ENCODE measurements at regions not wholly inside any gene's neighbourhood (a gene's known extent, or its start where the extent isn't known, plus 50 kb on each side); places are given as distances from the start of the nearest gene placed in this dataset.

- no peak for TF ChIP-seq ZFP36 (IDR thresholded peaks at IDR 0.05; ENCODE audit: borderline replicate concordance, partially characterized antibody)
- no peak for TF ChIP-seq ATOH8 (CRISPR knock-in tag; IDR thresholded peaks at IDR 0.05; ENCODE audit: low read depth)
- no peak for TF ChIP-seq HOXA7 (CRISPR knock-in tag; IDR thresholded peaks at IDR 0.05)
- TF ChIP-seq ZSCAN20 (CRISPR knock-in tag; IDR thresholded peaks at IDR 0.05), result no peak
- no peak for TF ChIP-seq NR3C1 (IDR thresholded peaks at IDR 0.05)
- no peak for TF ChIP-seq USF2 (IDR thresholded peaks at IDR 0.05)
- H3K9me3 ChIP-seq, result no peaks in the 10 kb centered on the region
- no peak overlapping the region for H3K4me2 ChIP-seq
- 84% methylated on average over 2 of the region's 2 CpGs for WGBS (ENCODE audit: missing lambda C conversion rate)
- no peak for FAIRE-seq
- POLR2A ChIA-PET, result no interaction called here
- no peak for DNase-seq (ENCODE audit: low read depth in 1 of 2, low spot score in 1 of 2)
- H3K27ac ChIP-seq, result no peak overlapping the region
- H3K4me3 ChIP-seq, result no peak overlapping the region
- ATAC-seq, result no peak
- H3K4me1 ChIP-seq, result no peaks in the 10 kb centered on the region
- CTCF ChIA-PET, result no interaction called here
Measured at GRCh38 chrX:45428831-45429230, 228.2 kb upstream of the DIPK2B start.

- no peaks in the 10 kb centered on the region for H3K4me1 ChIP-seq
- no peak for TF ChIP-seq HMGXB4 (CRISPR knock-in tag; IDR thresholded peaks at IDR 0.05; ENCODE audit: borderline replicate concordance)
- no peak for TF ChIP-seq FOSL2 (IDR thresholded peaks at IDR 0.05)
- no peak for TF ChIP-seq FOSL2 (CRISPR knock-in tag; IDR thresholded peaks at IDR 0.05)
- TF ChIP-seq ZFP36 (IDR thresholded peaks at IDR 0.05; ENCODE audit: borderline replicate concordance, partially characterized antibody), result no peak
- no peak for TF ChIP-seq NR3C1 (IDR thresholded peaks at IDR 0.05)
- no peak for TF ChIP-seq ZNF302 (CRISPR knock-in tag; IDR thresholded peaks at IDR 0.05)
- no peak for TF ChIP-seq FOXS1 (CRISPR knock-in tag; IDR thresholded peaks at IDR 0.05)
- no peak for TF ChIP-seq ATOH8 (CRISPR knock-in tag; IDR thresholded peaks at IDR 0.05; ENCODE audit: low read depth)
- no peak for TF ChIP-seq HOXB5 (CRISPR knock-in tag; IDR thresholded peaks at IDR 0.05)
- H3K27ac ChIP-seq, result no peak overlapping the region
- FAIRE-seq (no peak), ATAC-seq (no peak), DNase-seq (ENCODE audit: low read depth in 1 of 2, low spot score in 1 of 2) (no peak)
- no peak overlapping the region for H3K4me2 ChIP-seq
- POLR2A ChIA-PET, result no interaction called here
- CTCF ChIA-PET, result no interaction called here
- H3K4me3 ChIP-seq, result no peak overlapping the region
- no peaks in the 10 kb centered on the region for H3K9me3 ChIP-seq
Measured at GRCh38 chrX:45424326-45424725, 223.7 kb upstream of the DIPK2B start.

- Histone ChIP-seq H3K4me2 (no peak overlapping the region), H3K4me1 (no peaks in the 10 kb centered on the region), H3K4me3 (no peak overlapping the region), H3K27ac (no peak overlapping the region), H3K9me3 (no peaks in the 10 kb centered on the region)
- ATAC-seq, result no peak
- ChIA-PET POLR2A (no interaction called here), CTCF (interaction anchor here (0.8 kb wide), 1 partner anchor 180 kb away, joined by 4 read pairs; no protein-coding TSS in a partner anchor)
- TF ChIP-seq MAX (IDR thresholded peaks at IDR 0.05) (no peak), NPAS2 (CRISPR knock-in tag; IDR thresholded peaks at IDR 0.05; ENCODE audit: borderline replicate concordance) (no peak), POLR2AphosphoS2 (conservative IDR thresholded peaks at IDR 0.05; ENCODE audit: low read length) (no peak), JUN (IDR thresholded peaks at IDR 0.05) (no peak), BCL3 (IDR thresholded peaks at IDR 0.05) (no peak), E2F6 (IDR thresholded peaks at IDR 0.05; ENCODE audit: borderline replicate concordance, low read depth) (no peak), ZFP36 (IDR thresholded peaks at IDR 0.05; ENCODE audit: borderline replicate concordance, partially characterized antibody) (no peak), CHD2 (IDR thresholded peaks at IDR 0.05; ENCODE audit: low read length, partially characterized antibody) (no peak), PHF8 (IDR thresholded peaks at IDR 0.05; ENCODE audit: borderline replicate concordance, low read depth) (no peak), POLR2A (IDR thresholded peaks at IDR 0.05; ENCODE audit: low read length) (no peak), SREBF2 (IDR thresholded peaks at IDR 0.05) (no peak), USF2 (IDR thresholded peaks at IDR 0.05) (no peak), HES2 (IDR thresholded peaks at IDR 0.05) (no peak), FOXS1 (CRISPR knock-in tag; IDR thresholded peaks at IDR 0.05) (no peak), HEYL (CRISPR knock-in tag; IDR thresholded peaks at IDR 0.05) (no peak)
- no peak for FAIRE-seq
- DNase-seq (ENCODE audit: low read depth in 1 of 2, low spot score in 1 of 2), result no peak
- WGBS (ENCODE audit: missing lambda C conversion rate), result 50% methylated on average over 1 of the region's 1 CpG
Measured at GRCh38 chrX:45422216-45422925, 221.7 kb upstream of the DIPK2B start.
